HEK293 (cell line): ENCODE measurements at regions not wholly inside any gene's neighbourhood (a gene's known extent, or its start where the extent isn't known, plus 50 kb on each side); places are given as distances from the start of the nearest gene placed in this dataset.

Source experiments
- CTCF ChIA-PET: fragments of 350-600 bp; formaldehyde crosslinking; extraction: SDS; loops from one replicate; lab custom pipeline; 2021; ENCODE audit warnings: antibody characterized with exemption; lab: Yijun Ruan, JAX
- POLR2A ChIA-PET: fragments of 300-600 bp; formaldehyde crosslinking; extraction: SDS; loops from one replicate; lab custom pipeline; 2020; ENCODE audit warnings: antibody characterized with exemption, inconsistent platforms; lab: Yijun Ruan, JAX
- H3K27ac ChIP-seq: fragments of 200-500 bp; sonication (Bioruptor generic); 2 replicates; pipeline ENCODE4 v1.5.1; 2014; ENCODE audit warnings: low read depth, low read length, control low read depth, inconsistent platforms; ENCODE audit errors: extremely low read depth
- H3K36me3 ChIP-seq, 2 experiments: fragments of 200-500 bp in 1 of 2; sonication (Bioruptor generic) in 1 of 2; 1 replicate in 1 of 2; 2 replicates in 1 of 2; pipeline ENCODE4 v1.5.1; 2014 to 2017; ENCODE audit warnings: inconsistent platforms in 2 of 2, low read length in 2 of 2; ENCODE audit not compliant: control insufficient read depth in 2 of 2, insufficient read depth in 1 of 2
- H3K4me1 ChIP-seq: fragments of 200-500 bp; sonication (Bioruptor generic); 2 replicates; pipeline ENCODE4 v1.5.1; 2014; ENCODE audit warnings: mild to moderate bottlenecking, low read length, inconsistent platforms; ENCODE audit not compliant: control insufficient read depth, insufficient read depth
- H3K4me3 ChIP-seq: 2 replicates; pipeline ENCODE4 v1.5.1; 2011; ENCODE audit warnings: low read depth, mild to moderate bottlenecking, control low read depth, low read length, moderate library complexity
- H3K9me3 ChIP-seq: fragments of 200-500 bp; sonication (Bioruptor generic); 2 replicates; pipeline ENCODE4 v1.5.1; 2014; ENCODE audit warnings: low read depth, low read length, inconsistent platforms; ENCODE audit not compliant: control insufficient read depth, insufficient read depth
- BCL11A ChIP-seq: fragments of 450-650 bp; formaldehyde crosslinking; IDR thresholded peaks from 2 replicates; pipeline ENCODE4 v1.5.1; 2016; ENCODE audit warnings: low read depth, missing biosample characterization, missing genetic modification characterization
- MZF1 ChIP-seq: fragments of 450-650 bp; formaldehyde crosslinking; IDR thresholded peaks from 2 replicates; pipeline ENCODE4 v1.5.1; 2017; ENCODE audit warnings: missing biosample characterization, missing genetic modification characterization, borderline replicate concordance
- PRDM10 ChIP-seq: fragments of 450-650 bp; formaldehyde crosslinking; IDR thresholded peaks from 2 replicates; pipeline ENCODE4 v1.5.1; 2016; ENCODE audit warnings: missing biosample characterization, missing genetic modification characterization
- PRDM4 ChIP-seq: fragments of 450-650 bp; formaldehyde crosslinking; IDR thresholded peaks from 2 replicates; pipeline ENCODE4 v1.5.1; 2017; ENCODE audit warnings: missing biosample characterization, missing genetic modification characterization
- ZBTB20 ChIP-seq: fragments of 450-650 bp; formaldehyde crosslinking; IDR thresholded peaks from 2 replicates; pipeline ENCODE4 v1.5.1; 2016; ENCODE audit warnings: missing biosample characterization, missing genetic modification characterization
- ZBTB6 ChIP-seq: fragments of 450-650 bp; formaldehyde crosslinking; IDR thresholded peaks from 2 replicates; pipeline ENCODE4 v1.5.1; 2017; ENCODE audit warnings: missing biosample characterization, missing genetic modification characterization
- ZBTB7A ChIP-seq: fragments of 450-650 bp; formaldehyde crosslinking; IDR thresholded peaks from 2 replicates; pipeline ENCODE4 v1.5.1; 2016; ENCODE audit warnings: low read depth, missing biosample characterization, missing genetic modification characterization
- ZFHX2 ChIP-seq: fragments of 450-650 bp; formaldehyde crosslinking; conservative IDR thresholded peaks from 2 replicates; pipeline ENCODE4 v1.5.1; 2016; ENCODE audit warnings: missing biosample characterization, missing genetic modification characterization
- ZFP69B ChIP-seq: fragments of 450-650 bp; formaldehyde crosslinking; IDR thresholded peaks from 2 replicates; pipeline ENCODE4 v1.5.1; 2016; ENCODE audit warnings: missing biosample characterization, missing genetic modification characterization
- ZNF121 ChIP-seq: fragments of 450-650 bp; formaldehyde crosslinking; IDR thresholded peaks from 2 replicates; pipeline ENCODE4 v1.5.1; 2016; ENCODE audit warnings: missing biosample characterization, missing genetic modification characterization
- ZNF140 ChIP-seq: fragments of 450-650 bp; formaldehyde crosslinking; IDR thresholded peaks from 2 replicates; pipeline ENCODE4 v1.5.1; 2016; ENCODE audit warnings: missing biosample characterization, missing genetic modification characterization
- ZNF148 ChIP-seq: fragments of 450-650 bp; formaldehyde crosslinking; IDR thresholded peaks from 2 replicates; pipeline ENCODE4 v1.5.0; 2017; ENCODE audit warnings: missing biosample characterization, missing genetic modification characterization, borderline replicate concordance
- ZNF202 ChIP-seq: fragments of 450-650 bp; formaldehyde crosslinking; IDR thresholded peaks from 2 replicates; pipeline ENCODE4 v1.5.1; 2016; ENCODE audit warnings: missing biosample characterization, missing genetic modification characterization, borderline replicate concordance
- ZNF23 ChIP-seq: fragments of 450-650 bp; formaldehyde crosslinking; IDR thresholded peaks from 2 replicates; pipeline ENCODE4 v1.5.1; 2016; ENCODE audit warnings: missing biosample characterization, missing genetic modification characterization, borderline replicate concordance
- ZNF26 ChIP-seq: fragments of 450-650 bp; formaldehyde crosslinking; IDR thresholded peaks from 2 replicates; pipeline ENCODE4 v1.5.1; 2016; ENCODE audit warnings: missing biosample characterization, missing genetic modification characterization
- ZNF266 ChIP-seq: fragments of 450-650 bp; formaldehyde crosslinking; IDR thresholded peaks from 2 replicates; pipeline ENCODE4 v1.5.1; 2016; ENCODE audit warnings: missing biosample characterization, missing genetic modification characterization, low read depth
- ZNF404 ChIP-seq: fragments of 450-650 bp; formaldehyde crosslinking; IDR thresholded peaks from 2 replicates; pipeline ENCODE4 v1.5.1; 2017; ENCODE audit warnings: missing biosample characterization, missing genetic modification characterization
- ZNF426 ChIP-seq: fragments of 450-650 bp; formaldehyde crosslinking; IDR thresholded peaks from 2 replicates; pipeline ENCODE4 v1.5.1; 2017; ENCODE audit warnings: missing biosample characterization, missing genetic modification characterization, mild to moderate bottlenecking, inconsistent platforms, moderate library complexity
- ZNF513 ChIP-seq: fragments of 450-650 bp; IDR thresholded peaks from 2 replicates; pipeline ENCODE4 v1.5.1; 2018; ENCODE audit warnings: missing biosample characterization, missing genetic modification characterization
- ZNF624 ChIP-seq: fragments of 450-650 bp; formaldehyde crosslinking; IDR thresholded peaks from 2 replicates; pipeline ENCODE4 v1.5.1; 2017; ENCODE audit warnings: missing biosample characterization, missing genetic modification characterization
- ZNF670 ChIP-seq: fragments of 450-650 bp; formaldehyde crosslinking; IDR thresholded peaks from 2 replicates; pipeline ENCODE4 v1.5.1; 2016; ENCODE audit warnings: missing biosample characterization, missing genetic modification characterization, low read depth
- ZNF792 ChIP-seq: fragments of 450-650 bp; formaldehyde crosslinking; IDR thresholded peaks from 2 replicates; pipeline ENCODE4 v1.5.1; 2016; ENCODE audit warnings: missing biosample characterization, missing genetic modification characterization

GRCh38 chr5:31130676-31131075, 62.8 kb upstream of the CDH6 start:
- ChIA-PET CTCF (interaction anchor here (0.6 kb wide), 1 partner anchor 149 kb away, joined by 4 read pairs; no protein-coding TSS in a partner anchor), POLR2A (no interaction called here)
- Histone ChIP-seq H3K9me3 (no peaks in the 10 kb centered on the region), H3K27ac (no peak overlapping the region), H3K36me3 (no peaks in the 10 kb centered on the region), H3K4me3 (no peak overlapping the region), H3K4me1 (no peaks in the 10 kb centered on the region)
- no peak for TF ChIP-seq ZNF26 (tag by site-specific recombination)
- TF ChIP-seq ZBTB6 (tag by site-specific recombination): no peak
- TF ChIP-seq ZNF670 (tag by site-specific recombination): no peak
- no peak for TF ChIP-seq ZNF792
- no peak for TF ChIP-seq ZNF266 (tag by site-specific recombination)
- no peak for TF ChIP-seq MZF1 (tag by site-specific recombination)
- TF ChIP-seq ZNF404: no peak
- TF ChIP-seq ZNF624 (tag by site-specific recombination): no peak
- no peak for TF ChIP-seq ZNF202 (tag by site-specific recombination)
- TF ChIP-seq ZNF121 (tag by site-specific recombination): no peak
- TF ChIP-seq ZNF140 (tag by site-specific recombination): no peak
- no peak for TF ChIP-seq PRDM4 (tag by site-specific recombination)
- TF ChIP-seq ZBTB20 (tag by site-specific recombination): no peak
- TF ChIP-seq ZFP69B (tag by site-specific recombination): no peak

GRCh38 chr5:31124651-31125305, 68.7 kb upstream of the CDH6 start:
- Histone ChIP-seq H3K4me1 (no peaks in the 10 kb centered on the region), H3K36me3 (no peaks in the 10 kb centered on the region), H3K9me3 (no peaks in the 10 kb centered on the region), H3K27ac (no peak overlapping the region), H3K4me3 (no peak overlapping the region)
- CTCF ChIA-PET: no interaction called here
- POLR2A ChIA-PET: no interaction called here
- TF ChIP-seq ZNF23 (no peak), ZNF148 (tag by site-specific recombination) (no peak), PRDM10 (tag by site-specific recombination) (no peak), ZNF513 (tag by site-specific recombination) (no peak), ZNF426 (tag by site-specific recombination) (no peak), ZFHX2 (tag by site-specific recombination) (no peak), ZBTB7A (tag by site-specific recombination) (no peak), BCL11A (tag by site-specific recombination) (no peak)
